A549 (cell line): ENCODE measurements at regions not wholly inside any gene's neighbourhood (a gene's known extent, or its start where the extent isn't known, plus 50 kb on each side); places are given as distances from the start of the nearest gene placed in this dataset.
A peak's percentile ranks its signal among the peaks of the same experiment; 100 is the strongest.

Source experiments
- ATAC-seq, 2 experiments: fragments of 200-7000 bp in 1 of 2; fragments of >200 bp in 1 of 2; cut with Nextera tagmentation in 1 of 2; cut with Tn5 transposase in 1 of 2; 3 replicates each; pipeline versions ENCODE4 v1.8.0 to v1.9.1; 2018 to 2020; ENCODE audit warnings: mild to moderate bottlenecking in 1 of 2, moderate library complexity in 1 of 2
- CTCF ChIA-PET: fragments of 300-600 bp; sonication (Branson Sonifier 250); formaldehyde crosslinking; extraction: SDS; loops from one replicate; lab custom pipeline; 2021; ENCODE audit warnings: antibody characterized with exemption, inconsistent platforms; lab: Yijun Ruan, JAX
- POLR2A ChIA-PET: fragments of 350-600 bp; formaldehyde crosslinking; extraction: SDS; loops from one replicate; lab custom pipeline; 2021; ENCODE audit warnings: antibody characterized with exemption, inconsistent platforms; lab: Yijun Ruan, JAX
- DNase-seq, 2 experiments: peaks; one replicate each; pipeline versions ENCODE4 v3.0.0 to v3.0.0-alpha.2; 2011 to 2016; ENCODE audit warnings: low read depth in 1 of 2, low spot score in 1 of 2
- FAIRE-seq: peaks from 2 replicates; lab custom pipeline; 2011; peaks lifted over from hg19 to GRCh38; lab: Jason Lieb, UNC
- H3K27ac ChIP-seq, 2 experiments: fragments of >200 bp; sonication (Bioruptor Twin); formaldehyde crosslinking; 3 replicates each; pipeline ENCODE4 v1.5.1; 2016 to 2017
- H3K4me1 ChIP-seq: fragments of >200 bp; sonication (Bioruptor Twin); formaldehyde crosslinking; 3 replicates; pipeline ENCODE4 v1.6.1; 2016
- H3K4me2 ChIP-seq: fragments of >200 bp; sonication (Bioruptor Twin); formaldehyde crosslinking; 3 replicates; pipeline ENCODE4 v1.6.1; 2016
- H3K4me3 ChIP-seq: fragments of >200 bp; sonication (Bioruptor Twin); formaldehyde crosslinking; 3 replicates; pipeline ENCODE4 v1.5.1; 2016
- H3K9me3 ChIP-seq: fragments of >200 bp; sonication (Bioruptor Twin); formaldehyde crosslinking; 3 replicates; pipeline ENCODE4 v1.6.1; 2016
- BCL3 ChIP-seq: fragments of >200 bp; sonication (Bioruptor Twin); formaldehyde crosslinking; IDR thresholded peaks from 3 replicates; pipeline ENCODE4 v1.6.1; 2016
- BHLHE40 ChIP-seq: IDR thresholded peaks from 2 replicates; pipeline ENCODE4 v1.6.1; 2012; ENCODE audit warnings: low read depth, low read length, inconsistent platforms
- CEBPB ChIP-seq, 2 experiments: fragments of >200 bp in 1 of 2; sonication (Bioruptor Twin) in 1 of 2; formaldehyde crosslinking in 1 of 2; IDR thresholded peaks; 2 replicates each; pipeline ENCODE4 v1.6.1; 2012 to 2016
- CHD2 ChIP-seq: fragments of 150-350 bp; IDR thresholded peaks from 2 replicates; pipeline ENCODE4 v1.6.1; 2014; ENCODE audit warnings: low read length; ENCODE audit not compliant: partially characterized antibody
- CTCF ChIP-seq: fragments of >200 bp; sonication (Bioruptor Twin); formaldehyde crosslinking; IDR thresholded peaks from 3 replicates; pipeline ENCODE4 v1.5.1; 2016
- ELK1 ChIP-seq: fragments of 150-350 bp; IDR thresholded peaks from 2 replicates; pipeline ENCODE4 v1.6.1; 2014; ENCODE audit warnings: low read depth, mild to moderate bottlenecking, low read length
- EP300 ChIP-seq, 2 experiments: fragments of >200 bp; sonication (Bioruptor Twin); formaldehyde crosslinking; IDR thresholded peaks; 2 replicates in 1 of 2; 3 replicates in 1 of 2; pipeline ENCODE4 v1.6.1; 2016 to 2017
- GATA3 ChIP-seq: IDR thresholded peaks from 2 replicates; pipeline ENCODE4 v1.6.1; 2012; ENCODE audit warnings: borderline replicate concordance
- HDAC2 ChIP-seq: fragments of 200-600 bp; sonication (generic); IDR thresholded peaks from 2 replicates; pipeline ENCODE4 v1.6.1; 2016
- HES2 ChIP-seq: fragments of >200 bp; sonication (Bioruptor Twin); formaldehyde crosslinking; IDR thresholded peaks from 2 replicates; pipeline ENCODE4 v1.6.1; 2016
- HOXA7 ChIP-seq: fragments of 250-450 bp; sonication (Bioruptor Pico); IDR thresholded peaks from 2 replicates; pipeline ENCODE4 v1.5.0; 2020; ENCODE audit warnings: mild to moderate bottlenecking, moderate library complexity
- KDM1A ChIP-seq: fragments of 200-600 bp; sonication (generic); IDR thresholded peaks from 2 replicates; pipeline ENCODE4 v1.6.1; 2016; ENCODE audit warnings: low read depth, mild to moderate bottlenecking
- KDM5A ChIP-seq: fragments of 200-600 bp; sonication (generic); IDR thresholded peaks from 2 replicates; pipeline ENCODE4 v1.6.1; 2016; ENCODE audit warnings: antibody characterized with exemption, mild to moderate bottlenecking
- MAFK ChIP-seq: fragments of 450-650 bp; IDR thresholded peaks from 2 replicates; pipeline ENCODE4 v1.6.1; 2014; ENCODE audit not compliant: partially characterized antibody
- MAX ChIP-seq: IDR thresholded peaks from 2 replicates; pipeline ENCODE4 v1.6.1; 2012
- NPAS2 ChIP-seq: fragments of 250-450 bp; sonication (Bioruptor Pico); IDR thresholded peaks from 2 replicates; pipeline ENCODE4 v1.8.0; 2022; ENCODE audit warnings: mild to moderate bottlenecking, moderate library complexity, borderline replicate concordance
- NR3C1 ChIP-seq: fragments of >200 bp; sonication (Bioruptor Twin); formaldehyde crosslinking; IDR thresholded peaks from 3 replicates; pipeline ENCODE4 v1.6.1; 2017
- PBX3 ChIP-seq: IDR thresholded peaks from 2 replicates; pipeline ENCODE4 v1.6.1; 2012
- PHF8 ChIP-seq: fragments of 200-600 bp; sonication (generic); IDR thresholded peaks from 2 replicates; pipeline ENCODE4 v1.6.1; 2016; ENCODE audit warnings: low read depth, mild to moderate bottlenecking, antibody characterized with exemption, moderate library complexity, borderline replicate concordance
- RAD21 ChIP-seq, 2 experiments: fragments of >200 bp in 1 of 2; sonication (Bioruptor Twin) in 1 of 2; formaldehyde crosslinking in 1 of 2; IDR thresholded peaks in 1 of 2; conservative IDR thresholded peaks in 1 of 2; 2 replicates in 1 of 2; 3 replicates in 1 of 2; pipeline ENCODE4 v1.6.1; 2012 to 2018; ENCODE audit warnings: inconsistent platforms in 1 of 2
- RCOR1 ChIP-seq: fragments of 150-350 bp; IDR thresholded peaks from 2 replicates; pipeline ENCODE4 v1.6.1; 2014; ENCODE audit warnings: antibody characterized with exemption, low read length, low read depth
- REST ChIP-seq: fragments of 200-600 bp; sonication (generic); IDR thresholded peaks from 2 replicates; pipeline ENCODE4 v1.6.1; 2016; ENCODE audit warnings: antibody characterized with exemption, mild to moderate bottlenecking, moderate library complexity
- SMC3 ChIP-seq: fragments of >200 bp; sonication (Bioruptor Twin); formaldehyde crosslinking; IDR thresholded peaks from 3 replicates; pipeline ENCODE4 v1.6.1; 2018; ENCODE audit warnings: inconsistent platforms
- TFCP2L1 ChIP-seq: fragments of 250-450 bp; sonication (Bioruptor Pico); IDR thresholded peaks from 2 replicates; pipeline ENCODE4 v1.5.0; 2021; ENCODE audit warnings: mild to moderate bottlenecking
- WGBS: methylation state at CpG from one replicate; pipeline ENCODE4 v1.1.6; 2017; ENCODE audit errors: missing lambda C conversion rate; 5-methylcytosine and 5-hydroxymethylcytosine counted together

GRCh38 chr22:22955276-22955798 lies 67.7 kb downstream of the IGLL5 start:
- DNase-seq (no peak), FAIRE-seq (no peak), ATAC-seq (0 out of 6 replicates have a peak, but pooled peaks of 1 of the 2 experiments have one; percentile 46)
- Histone ChIP-seq H3K4me3 (no peak overlapping the region), H3K9me3 (no peaks in the 10 kb centered on the region), H3K4me1 (no peaks in the 10 kb centered on the region)
- 15% methylated on average over 5 of the region's 5 CpGs for WGBS
- CTCF ChIA-PET = interaction anchor here (0.6 to 9.4 kb wide), 63 partner anchors 12 to 640 kb away, joined by 3 to 314 read pairs (median 4); partner anchors contain the start of genes RSPH14 and ZNF280B
- TF ChIP-seq KDM1A (no peak), RCOR1 (no peak), CHD2 (no peak), REST (no peak), NPAS2 (no peak), BHLHE40 (no peak), HDAC2 (no peak), RAD21 (conservative IDR thresholded peaks at IDR 0.05 in 1 of 2, IDR thresholded peaks at IDR 0.05 in 1 of 2) (no peak), SMC3 (no peak), CEBPB (IDR thresholded peaks at IDR 0.05) (no peak), PBX3 (no peak), HES2 (no peak), MAFK (no peak), HOXA7 (CRISPR knock-in tag) (no peak)
- TF ChIP-seq, all 56 proteins: peak for 0
- Histone ChIP-seq H3K4me2 (no peak overlapping the region), H3K27ac (no peak overlapping the region)
- POLR2A ChIA-PET = no interaction called here

- peak; percentile 87 to 95 for ATAC-seq
- POLR2A ChIA-PET = no interaction called here
- CTCF ChIA-PET = interaction anchor here (0.6 to 9.4 kb wide), 63 partner anchors 9 to 641 kb away, joined by 3 to 314 read pairs (median 5); partner anchors contain the start of genes RSPH14 and ZNF280B
- no peak for TF ChIP-seq TFCP2L1 (CRISPR knock-in tag)
- no peak for TF ChIP-seq PHF8
- no peak for TF ChIP-seq NR3C1
- peak; percentile 79 to 81 for TF ChIP-seq RAD21 (conservative IDR thresholded peaks at IDR 0.05 in 1 of 2, IDR thresholded peaks at IDR 0.05 in 1 of 2)
- peak; percentile 67 for TF ChIP-seq CTCF
- TF ChIP-seq BCL3 = no peak
- no peak for TF ChIP-seq GATA3
- peak; percentile 74 for TF ChIP-seq SMC3
- no peak for TF ChIP-seq MAX
- no peak for TF ChIP-seq KDM5A
- TF ChIP-seq ELK1 = no peak
- TF ChIP-seq HDAC2 = no peak
- TF ChIP-seq EP300 (IDR thresholded peaks at IDR 0.05) = no peak
Measured at GRCh38 chr22:22955866-22956535, 68.4 kb downstream of the IGLL5 start.

More at GRCh38 chr22:22955866-22956535, 68.4 kb downstream of the IGLL5 start:
- 22% methylated on average over 8 of the region's 8 CpGs for WGBS
- H3K4me1 ChIP-seq = no peaks in the 10 kb centered on the region
- no peak overlapping the region for H3K27ac ChIP-seq
- no peak overlapping the region for H3K4me2 ChIP-seq
- DNase-seq (peak; percentile 38 to 59), FAIRE-seq (no peak)
- no peak overlapping the region for H3K4me3 ChIP-seq
- H3K9me3 ChIP-seq = no peaks in the 10 kb centered on the region; the same call in 2 of the 3 replicates
